HUES48 (cell line): ENCODE measurements at regions not wholly inside any gene's neighbourhood (a gene's known extent, or its start where the extent isn't known, plus 50 kb on each side); places are given as distances from the start of the nearest gene placed in this dataset.
"Not testable (repeated sequence)": the region's sequence is repeated elsewhere in the genome, so short reads cannot be mapped to it uniquely, and the experiment has no call there.

Source experiments
- H3K27ac ChIP-seq: one replicate; pipeline ENCODE4 v1.7.0; 2013; ENCODE audit warnings: low read depth, low read length, inconsistent platforms
- H3K27me3 ChIP-seq: 2 replicates; pipeline ENCODE4 v1.6.1; 2013; ENCODE audit warnings: mild to moderate bottlenecking, low read length; ENCODE audit not compliant: control insufficient read depth, insufficient read depth
- H3K36me3 ChIP-seq: 2 replicates; pipeline ENCODE4 v1.6.1; 2013; ENCODE audit warnings: low read length; ENCODE audit not compliant: control insufficient read depth, insufficient read depth
- H3K4me1 ChIP-seq: 2 replicates; pipeline ENCODE4 v1.6.1; 2013; ENCODE audit warnings: mild to moderate bottlenecking, low read length; ENCODE audit not compliant: control insufficient read depth, insufficient read depth
- H3K4me3 ChIP-seq: 2 replicates; pipeline ENCODE4 v1.5.1; 2013; ENCODE audit warnings: mild to moderate bottlenecking, low read depth, low read length
- H3K9ac ChIP-seq: 2 replicates; pipeline ENCODE4 v1.6.1; 2013; ENCODE audit warnings: mild to moderate bottlenecking, low read depth, low read length, moderate library complexity
- H3K9me3 ChIP-seq: 2 replicates; pipeline ENCODE4 v1.6.1; 2013; ENCODE audit warnings: low read length; ENCODE audit not compliant: control insufficient read depth, insufficient read depth

DNA sequence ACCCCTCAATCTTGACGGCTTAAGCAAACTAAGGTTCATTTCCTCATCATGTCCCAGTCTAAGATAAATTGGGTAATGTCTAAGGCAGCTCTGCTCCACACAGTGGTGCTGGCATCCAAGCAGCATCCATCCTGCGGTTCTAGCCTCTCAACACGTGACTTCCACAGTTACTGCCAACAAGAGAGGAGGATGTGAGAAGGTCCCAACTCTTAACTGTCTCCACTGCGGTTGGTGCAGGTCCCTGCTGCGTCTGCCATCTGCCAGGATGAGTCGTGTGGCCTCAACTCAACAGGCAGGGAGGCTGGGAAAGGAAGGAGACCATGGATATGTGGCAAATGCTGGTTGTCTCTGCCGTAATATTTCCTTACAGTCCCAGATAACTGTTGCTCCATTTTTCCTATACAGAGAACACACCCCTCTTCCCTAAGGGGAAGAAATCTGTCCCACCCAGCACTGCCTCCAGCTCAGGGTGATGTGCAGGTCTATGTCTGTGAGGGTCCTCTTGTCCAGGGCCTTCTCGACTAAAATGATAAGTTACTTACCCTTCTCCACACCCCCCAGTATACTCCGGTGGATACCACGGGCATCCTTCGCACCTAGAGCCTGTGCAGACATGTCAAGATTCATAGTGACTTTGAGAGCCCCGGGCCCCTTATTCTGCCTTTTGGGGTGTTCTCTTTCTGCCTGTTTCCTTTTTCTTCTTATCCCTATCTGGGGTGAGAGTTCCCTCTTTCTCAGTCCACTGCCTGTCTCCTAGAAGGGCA is 64.7 kb downstream of the KCNJ18 start:
- Histone ChIP-seq H3K36me3 (no peaks in the 10 kb centered on the region), H3K9me3 (peaks cover 25% of the 10 kb centered on the region), H3K27me3 (no peaks in the 10 kb centered on the region), H3K4me1 (no peaks in the 10 kb centered on the region), H3K27ac (no peak overlapping the region), H3K4me3 (no peak overlapping the region; the same call in 1 of the 2 replicates), H3K9ac (no peak overlapping the region)

DNA sequence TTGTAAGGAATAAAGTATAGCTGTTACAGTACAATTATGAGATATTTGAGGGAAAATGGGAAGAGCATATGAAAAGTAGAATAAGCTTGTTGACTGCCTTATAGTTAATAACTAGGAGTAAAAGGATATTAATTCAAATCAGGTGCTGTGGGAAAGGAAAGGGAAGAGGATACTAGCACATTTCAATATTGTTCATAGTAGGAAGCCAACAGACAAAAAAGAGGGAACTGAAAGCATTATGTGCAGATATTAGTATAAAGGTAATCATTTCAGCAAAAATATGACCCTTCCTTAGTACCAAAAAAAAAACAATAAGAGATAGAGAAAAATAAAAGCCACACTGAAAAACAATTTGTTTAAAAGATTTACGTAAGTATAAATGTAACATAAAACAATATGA is 67.3 kb downstream of the KCNJ18 start:
- H3K4me1 ChIP-seq, H3K9ac ChIP-seq, H3K36me3 ChIP-seq, H3K27ac ChIP-seq, H3K27me3 ChIP-seq, H3K4me3 ChIP-seq: not testable (repeated sequence)
- peaks cover 33% of the 10 kb centered on the region for H3K9me3 ChIP-seq

DNA sequence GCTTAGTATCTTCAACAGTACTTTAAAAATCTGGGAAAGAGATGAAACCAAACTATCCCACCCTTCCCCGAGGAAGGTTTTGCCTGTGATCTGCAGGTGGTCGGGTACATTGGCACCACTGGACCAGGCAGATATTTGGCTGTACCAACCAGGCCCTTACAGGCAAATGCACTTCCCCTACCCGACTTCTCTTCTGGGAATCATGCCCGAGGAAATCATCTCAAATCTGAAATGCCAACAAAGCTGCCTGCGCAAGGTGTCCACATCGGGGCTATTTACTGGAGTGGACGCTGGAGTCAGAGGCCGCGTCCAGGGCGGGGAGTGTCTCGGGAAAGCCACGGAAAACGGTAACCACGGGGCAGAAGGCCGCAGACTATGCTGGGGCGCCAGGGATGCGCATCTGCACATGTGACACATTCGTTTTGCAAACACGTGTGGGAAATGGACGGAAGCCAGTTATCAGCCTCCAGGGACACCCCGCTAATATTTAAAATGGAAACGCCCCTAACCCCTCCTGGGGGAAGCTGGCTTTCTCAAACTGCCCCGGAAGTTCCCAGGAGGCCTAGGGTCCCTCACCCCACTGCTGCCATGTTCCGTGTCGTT is 71.5 kb downstream of the KCNJ18 start:
- H3K36me3 ChIP-seq, H3K27ac ChIP-seq, H3K9ac ChIP-seq, H3K27me3 ChIP-seq, H3K4me1 ChIP-seq, H3K4me3 ChIP-seq: not testable (repeated sequence)
- peaks cover 46% of the 10 kb centered on the region for H3K9me3 ChIP-seq

DNA sequence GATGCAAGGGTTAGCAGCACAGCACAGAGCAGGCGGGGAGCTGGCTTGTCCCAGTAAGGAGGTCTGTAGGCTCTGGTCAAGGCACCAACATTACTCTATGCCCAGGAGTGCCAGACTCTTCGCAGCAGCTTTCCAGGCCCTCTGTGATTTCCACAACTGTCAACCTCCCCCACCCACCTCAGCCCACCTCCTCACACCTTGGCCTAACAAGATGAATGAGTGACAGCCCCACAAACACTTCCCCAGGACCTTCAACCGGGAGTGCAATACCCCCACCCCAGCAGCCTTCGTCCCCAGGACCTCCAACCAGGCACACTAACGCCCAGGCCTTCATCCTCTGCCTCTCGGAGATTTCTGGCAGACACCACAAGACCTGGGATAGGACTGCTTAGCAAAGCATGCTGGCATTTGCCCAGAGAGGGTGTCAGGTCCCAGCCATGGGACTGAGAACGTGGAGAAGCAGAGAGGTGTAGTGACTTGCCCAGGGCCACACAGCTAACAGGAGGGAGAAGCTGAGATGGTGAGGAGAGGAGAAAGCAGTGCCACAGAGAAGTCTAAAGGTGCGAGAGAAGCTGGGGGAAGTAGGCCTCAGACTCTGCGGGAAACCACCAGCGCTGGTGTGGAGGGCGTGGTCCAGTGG is 73.4 kb downstream of the KCNJ18 start:
- not testable (repeated sequence) for H3K4me3 ChIP-seq, H3K27ac ChIP-seq, H3K27me3 ChIP-seq, H3K9ac ChIP-seq, H3K36me3 ChIP-seq, H3K4me1 ChIP-seq
- H3K9me3 ChIP-seq = peaks cover 51% of the 10 kb centered on the region

DNA sequence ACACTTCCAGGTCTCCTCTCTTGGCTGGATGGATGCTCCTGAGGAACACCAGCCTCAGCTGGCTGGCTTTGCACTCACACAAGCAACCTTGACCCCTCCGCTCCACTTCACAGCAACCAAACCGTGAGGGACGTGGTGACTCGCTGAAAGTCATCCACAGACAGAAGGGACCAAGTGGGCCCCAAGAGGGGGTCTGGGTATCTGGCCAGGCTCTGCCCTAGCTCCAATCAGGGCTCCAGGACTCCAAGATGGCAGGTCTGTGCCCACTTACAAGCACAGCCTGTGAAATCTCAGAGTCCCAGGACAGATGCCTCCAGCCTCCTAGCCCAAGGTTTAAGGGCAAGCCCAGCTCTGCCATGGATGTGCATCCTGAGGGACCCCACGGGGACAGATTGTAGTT is 74.2 kb downstream of the KCNJ18 start:
- H3K9ac ChIP-seq, H3K27me3 ChIP-seq, H3K36me3 ChIP-seq, H3K4me1 ChIP-seq, H3K27ac ChIP-seq, H3K4me3 ChIP-seq: not testable (repeated sequence)
- peaks cover 50% of the 10 kb centered on the region for H3K9me3 ChIP-seq

DNA sequence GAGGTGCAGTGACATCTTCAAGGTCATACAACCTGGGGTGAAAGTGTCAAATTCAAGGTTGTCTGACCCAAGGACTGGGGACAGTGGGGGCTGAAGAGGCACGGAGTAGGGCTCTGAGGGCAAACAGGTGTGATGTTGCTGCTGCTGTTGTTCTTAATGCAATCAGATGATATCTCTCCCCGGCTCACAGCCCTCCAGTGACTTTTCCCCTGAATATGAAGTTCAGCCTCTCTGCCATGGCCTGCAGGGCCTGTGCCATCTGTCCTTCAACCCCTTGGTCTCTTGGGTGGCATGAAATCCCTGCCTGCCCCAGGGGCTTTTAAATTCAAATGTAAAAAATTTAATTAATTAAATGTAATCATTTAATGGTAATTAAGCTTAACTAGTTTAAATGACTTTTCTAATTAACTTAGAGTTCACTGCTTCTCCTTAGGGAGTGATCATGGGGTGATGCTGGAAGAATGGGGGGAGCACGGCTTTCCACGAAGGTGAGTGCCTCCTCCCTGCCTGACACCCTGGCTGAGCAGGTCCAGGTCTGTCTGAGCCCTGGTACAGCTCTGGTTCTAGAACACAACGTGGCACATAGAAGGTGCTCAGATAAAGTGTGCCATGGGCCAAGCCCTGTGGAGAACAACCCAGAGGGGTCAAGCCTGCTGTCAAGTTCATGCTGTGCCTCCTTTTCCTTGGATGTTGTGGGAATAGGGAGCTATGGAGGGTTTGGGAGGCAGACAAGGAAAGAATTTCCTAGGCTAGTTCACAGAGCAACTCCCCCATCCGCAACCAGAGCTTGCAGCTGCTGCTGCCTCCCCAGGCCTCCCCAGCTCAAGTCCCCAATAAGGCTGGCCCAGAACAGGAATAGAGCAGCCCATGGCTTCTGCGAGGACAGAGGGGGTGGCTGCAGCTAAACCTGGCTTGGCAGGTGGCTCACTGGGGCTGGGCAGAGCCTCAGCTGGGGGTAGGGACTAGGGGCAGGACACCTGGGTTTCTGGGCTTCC is 75.1 kb downstream of the KCNJ18 start:
- not testable (repeated sequence) for H3K4me3 ChIP-seq, H3K4me1 ChIP-seq, H3K27ac ChIP-seq, H3K9ac ChIP-seq, H3K36me3 ChIP-seq, H3K27me3 ChIP-seq
- H3K9me3 ChIP-seq = peaks cover 53% of the 10 kb centered on the region

DNA sequence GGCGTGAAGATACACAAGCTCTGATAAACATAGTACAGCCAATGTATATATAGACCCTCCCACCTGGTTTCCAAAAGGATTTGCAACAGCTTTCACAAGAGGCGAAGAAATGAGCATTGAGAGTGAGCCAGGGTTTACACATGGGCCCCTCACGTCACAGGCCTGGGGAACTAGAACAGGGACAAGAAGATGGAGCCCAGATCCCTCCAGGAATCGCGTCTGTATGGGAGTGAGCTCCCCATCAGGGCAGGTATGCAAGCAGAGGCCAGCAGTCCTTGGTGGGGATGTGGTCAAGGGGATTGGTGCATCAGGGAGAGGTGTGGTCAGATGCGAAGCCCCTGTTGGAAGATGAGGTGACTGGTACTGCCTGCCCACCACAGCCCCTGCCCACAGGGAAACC is 75.9 kb downstream of the KCNJ18 start:
- not testable (repeated sequence) for H3K9ac ChIP-seq, H3K4me1 ChIP-seq, H3K36me3 ChIP-seq, H3K27ac ChIP-seq, H3K27me3 ChIP-seq, H3K4me3 ChIP-seq
- peaks cover 47% of the 10 kb centered on the region for H3K9me3 ChIP-seq

DNA sequence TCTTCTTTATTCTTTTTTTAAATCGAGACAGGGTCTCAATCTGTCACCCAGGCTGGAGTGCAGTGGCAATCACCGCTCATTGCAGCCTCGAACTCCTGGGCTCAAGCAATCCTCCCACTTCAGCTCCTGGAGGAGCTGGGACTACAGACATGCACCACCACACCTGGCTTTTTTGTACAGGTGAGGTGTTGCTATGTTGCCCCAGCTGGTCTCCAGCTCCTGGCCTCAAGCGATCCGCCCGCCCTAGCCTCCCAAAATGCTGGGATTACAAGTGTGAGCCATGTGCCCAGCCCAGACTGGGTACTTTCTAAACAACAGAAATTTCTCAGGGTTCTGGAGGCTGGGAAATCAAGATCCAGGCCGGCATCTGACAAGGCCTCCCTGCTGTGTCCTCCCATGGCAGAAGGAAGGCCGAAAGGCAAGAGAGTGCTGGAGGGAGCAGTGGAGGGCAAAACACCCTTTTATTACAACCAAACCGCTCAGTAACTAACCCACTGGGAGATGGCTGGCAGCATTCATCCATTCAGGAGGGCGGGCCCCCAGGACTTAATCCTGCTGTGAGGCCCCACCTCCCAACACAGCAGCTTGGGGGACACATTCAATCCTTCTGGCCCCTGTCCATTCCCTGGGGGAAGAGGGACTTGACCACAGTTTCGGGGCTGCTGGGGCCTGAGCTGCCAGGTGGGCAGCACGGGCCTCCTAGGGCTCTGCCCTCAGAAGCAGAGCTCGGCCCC is 76.6 kb downstream of the KCNJ18 start:
- not testable (repeated sequence) for H3K4me1 ChIP-seq, H3K9ac ChIP-seq, H3K27ac ChIP-seq, H3K36me3 ChIP-seq, H3K27me3 ChIP-seq, H3K4me3 ChIP-seq
- peaks cover 45% of the 10 kb centered on the region for H3K9me3 ChIP-seq

DNA sequence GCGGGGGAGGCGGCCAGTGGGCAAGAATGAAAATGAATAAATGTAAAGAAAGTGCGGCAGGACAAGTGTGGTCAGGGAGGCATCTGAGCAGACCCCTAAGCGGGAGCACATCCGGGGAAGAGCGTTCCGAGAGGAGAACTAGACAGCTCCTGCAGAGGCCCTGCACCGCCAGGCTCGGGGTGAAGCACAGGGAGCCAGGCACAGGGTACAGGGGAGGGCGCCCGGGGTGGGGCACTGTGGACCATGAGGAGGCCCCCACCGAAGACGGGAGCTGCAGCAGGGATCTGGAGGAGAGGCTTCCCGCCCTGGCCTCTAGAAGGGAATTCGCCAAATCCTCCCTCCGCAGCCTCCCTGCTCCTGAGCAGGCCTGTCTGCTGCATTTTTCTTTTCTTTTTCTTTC is 77.5 kb downstream of the KCNJ18 start:
- peaks cover 45% of the 10 kb centered on the region for H3K9me3 ChIP-seq
- H3K9ac ChIP-seq, H3K27ac ChIP-seq, H3K27me3 ChIP-seq, H3K4me1 ChIP-seq, H3K4me3 ChIP-seq, H3K36me3 ChIP-seq: not testable (repeated sequence)
